ENCODE measurements at regions not wholly inside any gene's neighbourhood (a gene's known extent, or its start where the extent isn't known, plus 50 kb on each side); places are given as distances from the start of the nearest gene placed in this dataset.

GRCh38 chr22:49068861-49069500, 758.7 kb downstream of the BRD1 start:
- no peak for TF ChIP-seq CTCF (conservative IDR thresholded peaks at IDR 0.05; ENCODE audit: low read length)
- no peak for TF ChIP-seq EZH2phosphoT487 (IDR thresholded peaks at IDR 0.05; ENCODE audit: borderline replicate concordance)
